ENCODE measurements at regions not wholly inside any gene's neighbourhood (a gene's known extent, or its start where the extent isn't known, plus 50 kb on each side); places are given as distances from the start of the nearest gene placed in this dataset.

DNA sequence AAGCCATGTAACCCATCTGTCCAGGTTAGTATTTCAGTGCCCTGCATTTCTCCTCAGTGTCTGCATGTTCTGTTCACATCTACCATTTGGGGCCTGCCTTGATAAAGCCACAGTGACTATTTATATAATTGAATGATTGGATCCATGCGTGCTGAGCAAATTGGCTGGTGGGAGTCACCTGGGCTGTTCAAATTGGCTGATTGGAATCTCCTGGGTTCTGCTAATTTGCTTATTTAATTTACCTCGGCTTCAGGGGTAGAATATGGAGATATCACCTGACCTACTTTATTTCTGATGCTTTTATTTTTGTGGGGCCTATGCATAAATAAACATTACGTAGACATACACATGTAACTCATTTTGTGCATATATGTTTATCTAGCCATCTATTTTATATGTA, 167.7 kb downstream of the ZNF486 start:
- 88% methylated on average over 1 of the region's 3 CpGs for whole genome bisulfite sequencing
- Histone ChIP-seq H3K9me3 (ENCODE audit: control insufficient read depth, low read length) (peaks cover 29% of the 10 kb centered on the region), H2AFZ (ENCODE audit: low read depth, low read length) (no peak overlapping the region), H3K79me1 (replicated peaks; ENCODE audit: low read length, poor library complexity, severe bottlenecking) (no peaks in the 10 kb centered on the region), H3K18ac (ENCODE audit: low read depth in 1 of 2, low read length in 2 of 2) (no peak overlapping the region), H3K14ac (ENCODE audit: low read length in 2 of 2) (no peak overlapping the region), H3K4me3 (ENCODE audit: insufficient read depth in 1 of 2, low read depth in 1 of 2, low read length in 2 of 2) (no peak overlapping the region), H3K36me3 (ENCODE audit: control insufficient read depth in 1 of 2, insufficient read depth in 2 of 2, low read depth in 1 of 2, low read length in 2 of 2) (no peaks in the 10 kb centered on the region), H2AK5ac (ENCODE audit: low read length, severe bottlenecking) (no peak overlapping the region), H4K8ac (ENCODE audit: low read length) (no peak overlapping the region), H2BK5ac (ENCODE audit: low read depth, low read length, poor library complexity, severe bottlenecking) (no peak overlapping the region), H3K4me1 (ENCODE audit: control insufficient read depth, insufficient read depth, low read depth, low read length) (no peaks in the 10 kb centered on the region), H3K27ac (ENCODE audit: low read length, poor library complexity, severe bottlenecking) (no peak overlapping the region), H2BK12ac (ENCODE audit: low read length in 2 of 2) (no peak overlapping the region), H3K9ac (ENCODE audit: low read length) (no peak overlapping the region), H3K27me3 (ENCODE audit: control insufficient read depth in 1 of 2, insufficient read depth in 1 of 2, low read length in 2 of 2) (no peaks in the 10 kb centered on the region), H3K4ac (ENCODE audit: low read depth in 1 of 2, low read length in 2 of 2) (no peak overlapping the region), H4K91ac (ENCODE audit: low read length) (no peak overlapping the region), H3K23ac (ENCODE audit: low read length in 2 of 2) (no peak overlapping the region), H3K4me2 (ENCODE audit: low read length, poor library complexity, severe bottlenecking) (no peak overlapping the region), H2BK120ac (ENCODE audit: low read depth, low read length) (no peak overlapping the region), H2BK15ac (ENCODE audit: low read depth, poor library complexity, severe bottlenecking) (no peak overlapping the region)
- DNase-seq: no peak

DNA sequence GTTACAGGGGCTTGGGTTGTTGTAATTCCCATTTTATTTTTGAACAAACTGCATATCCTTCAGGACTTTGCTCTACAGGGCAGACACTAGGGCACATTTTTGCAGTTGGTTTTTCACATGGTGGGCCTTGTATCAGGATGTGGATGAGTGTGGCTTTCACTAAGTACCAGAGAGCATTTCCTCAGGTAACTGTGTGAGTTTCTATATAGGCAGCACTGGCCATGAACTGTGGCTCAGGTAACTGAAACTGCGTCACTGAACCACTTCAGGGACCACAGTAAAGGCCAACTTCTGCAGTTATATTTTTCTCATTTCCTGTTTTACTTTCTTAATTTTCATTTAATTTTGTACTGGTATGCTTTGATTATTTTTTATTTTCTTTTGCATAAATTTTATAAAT, 166.5 kb downstream of the ZNF486 start:
- H2BK5ac ChIP-seq (ENCODE audit: low read depth, low read length, poor library complexity, severe bottlenecking): no peak overlapping the region
- H3K9me3 ChIP-seq (ENCODE audit: control insufficient read depth, low read length): peaks cover 29% of the 10 kb centered on the region
- H4K8ac ChIP-seq (ENCODE audit: low read length): no peak overlapping the region
- no peak overlapping the region for H2BK120ac ChIP-seq (ENCODE audit: low read depth, low read length)
- H2AK5ac ChIP-seq (ENCODE audit: low read length, severe bottlenecking): no peak overlapping the region
- no peak overlapping the region for H3K14ac ChIP-seq (ENCODE audit: low read length in 2 of 2)
- H3K36me3 ChIP-seq (ENCODE audit: control insufficient read depth in 1 of 2, insufficient read depth in 2 of 2, low read depth in 1 of 2, low read length in 2 of 2): no peaks in the 10 kb centered on the region
- H3K23ac ChIP-seq (ENCODE audit: low read length in 2 of 2): no peak overlapping the region
- H3K4me3 ChIP-seq (ENCODE audit: insufficient read depth in 1 of 2, low read depth in 1 of 2, low read length in 2 of 2): no peak overlapping the region
- no peak overlapping the region for H3K27ac ChIP-seq (ENCODE audit: low read length, poor library complexity, severe bottlenecking)
- no peaks in the 10 kb centered on the region for H3K4me1 ChIP-seq (ENCODE audit: control insufficient read depth, insufficient read depth, low read depth, low read length)
- no peak overlapping the region for H2BK15ac ChIP-seq (ENCODE audit: low read depth, poor library complexity, severe bottlenecking)
- no peak overlapping the region for H3K4ac ChIP-seq (ENCODE audit: low read depth in 1 of 2, low read length in 2 of 2)
- no CpG with 5 or more reads among the region's 1 CpG for WGBS
- H2BK12ac ChIP-seq (ENCODE audit: low read length in 2 of 2): no peak overlapping the region
- H3K4me2 ChIP-seq (ENCODE audit: low read length, poor library complexity, severe bottlenecking): no peak overlapping the region
- no peak overlapping the region for H3K9ac ChIP-seq (ENCODE audit: low read length)
- no peak overlapping the region for H3K18ac ChIP-seq (ENCODE audit: low read depth in 1 of 2, low read length in 2 of 2)
- DNase-seq: no peak
- no peak overlapping the region for H2AFZ ChIP-seq (ENCODE audit: low read depth, low read length)
- H3K27me3 ChIP-seq (ENCODE audit: control insufficient read depth in 1 of 2, insufficient read depth in 1 of 2, low read length in 2 of 2): no peaks in the 10 kb centered on the region
- H3K79me1 ChIP-seq (replicated peaks; ENCODE audit: low read length, poor library complexity, severe bottlenecking): no peaks in the 10 kb centered on the region
- no peak overlapping the region for H4K91ac ChIP-seq (ENCODE audit: low read length)

DNA sequence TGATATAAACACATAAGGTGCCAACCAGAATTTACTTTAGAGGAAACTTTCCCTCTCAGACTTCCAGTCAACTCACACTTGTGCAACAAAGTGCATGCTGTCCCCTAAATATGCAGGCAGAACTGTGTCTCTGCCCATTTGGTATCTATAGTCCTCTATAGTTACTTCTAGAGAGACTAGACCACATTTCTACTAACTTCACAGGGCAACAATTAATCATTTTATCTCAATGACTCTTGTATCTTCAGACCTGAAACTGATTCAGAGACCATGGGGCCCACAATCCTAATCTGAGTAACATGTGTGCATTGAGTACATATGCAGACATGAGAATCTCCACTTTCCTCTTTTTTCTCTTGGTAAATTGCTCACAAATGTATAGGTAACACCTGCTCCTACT, 158.1 kb downstream of the ZNF486 start:
- H2BK5ac ChIP-seq (ENCODE audit: low read depth, low read length, poor library complexity, severe bottlenecking): no peak overlapping the region
- no peak overlapping the region for H3K23ac ChIP-seq (ENCODE audit: low read length in 2 of 2)

DNA sequence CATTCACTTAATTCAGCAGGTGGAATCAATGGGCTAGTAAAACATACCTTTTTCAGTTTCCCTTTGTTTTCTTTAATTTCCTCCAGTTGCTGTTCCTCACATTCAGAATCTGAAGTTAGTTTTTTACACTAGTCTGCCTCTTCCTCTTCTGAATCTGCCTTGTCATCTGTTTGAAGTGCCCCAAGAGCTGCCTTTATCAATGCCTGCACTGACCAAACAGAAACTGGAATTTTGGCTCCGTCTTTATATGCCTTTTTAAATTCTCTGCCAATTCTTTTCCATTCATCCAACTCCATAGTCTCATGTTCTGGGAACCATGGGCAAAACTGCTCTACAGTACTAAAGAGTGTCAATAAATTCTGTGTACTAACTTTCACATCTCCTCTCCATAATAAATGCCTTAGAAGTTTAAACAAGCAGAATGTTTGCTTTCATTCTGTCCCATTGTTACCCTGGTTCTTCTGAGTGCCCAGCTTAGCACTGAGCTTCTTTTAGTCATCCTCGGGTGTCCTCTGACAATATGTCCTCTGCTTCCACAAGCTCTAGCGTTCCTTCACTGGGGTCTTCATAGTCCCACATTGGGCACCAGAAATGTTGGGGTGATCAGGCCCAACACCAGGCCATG, 154.2 kb downstream of the ZNF486 start:
- H2AK5ac ChIP-seq (ENCODE audit: low read length, severe bottlenecking): no peak overlapping the region
- no peaks in the 10 kb centered on the region for H3K79me1 ChIP-seq (replicated peaks; ENCODE audit: low read length, poor library complexity, severe bottlenecking)
- no peak overlapping the region for H3K4me2 ChIP-seq (ENCODE audit: low read length, poor library complexity, severe bottlenecking)
- H4K91ac ChIP-seq (ENCODE audit: low read length): no peak overlapping the region
- no peak for DNase-seq
- H4K8ac ChIP-seq (ENCODE audit: low read length): no peak overlapping the region
- no peak overlapping the region for H2BK5ac ChIP-seq (ENCODE audit: low read depth, low read length, poor library complexity, severe bottlenecking)
- H3K4me1 ChIP-seq (ENCODE audit: control insufficient read depth, insufficient read depth, low read depth, low read length): no peaks in the 10 kb centered on the region
- H3K9ac ChIP-seq (ENCODE audit: low read length): no peak overlapping the region
- peaks cover 56% of the 10 kb centered on the region for H3K9me3 ChIP-seq (ENCODE audit: control insufficient read depth, low read length)
- H3K36me3 ChIP-seq (ENCODE audit: control insufficient read depth in 1 of 2, insufficient read depth in 2 of 2, low read depth in 1 of 2, low read length in 2 of 2): no peaks in the 10 kb centered on the region
- H3K4me3 ChIP-seq (ENCODE audit: insufficient read depth in 1 of 2, low read depth in 1 of 2, low read length in 2 of 2): no peak overlapping the region
- H3K23ac ChIP-seq (ENCODE audit: low read length in 2 of 2): no peak overlapping the region
- H3K27ac ChIP-seq (ENCODE audit: low read length, poor library complexity, severe bottlenecking): no peak overlapping the region
- H2BK12ac ChIP-seq (ENCODE audit: low read length in 2 of 2): no peak overlapping the region
- no peak overlapping the region for H3K4ac ChIP-seq (ENCODE audit: low read depth in 1 of 2, low read length in 2 of 2)
- no peak overlapping the region for H3K14ac ChIP-seq (ENCODE audit: low read length in 2 of 2)
- no peak overlapping the region for H3K18ac ChIP-seq (ENCODE audit: low read depth in 1 of 2, low read length in 2 of 2)
- no peaks in the 10 kb centered on the region for H3K27me3 ChIP-seq (ENCODE audit: control insufficient read depth in 1 of 2, insufficient read depth in 1 of 2, low read length in 2 of 2)
- no peak overlapping the region for H2BK15ac ChIP-seq (ENCODE audit: low read depth, poor library complexity, severe bottlenecking)
- no peak overlapping the region for H2BK120ac ChIP-seq (ENCODE audit: low read depth, low read length)
- 71% methylated on average over 3 of the region's 3 CpGs for WGBS
- H2AFZ ChIP-seq (ENCODE audit: low read depth, low read length): no peak overlapping the region

More for the DNA sequence above, 158.1 kb downstream of the ZNF486 start:
- Histone ChIP-seq H3K4me3 (ENCODE audit: insufficient read depth in 1 of 2, low read depth in 1 of 2, low read length in 2 of 2) (no peak overlapping the region), H3K27ac (ENCODE audit: low read length, poor library complexity, severe bottlenecking) (no peak overlapping the region), H3K4ac (ENCODE audit: low read depth in 1 of 2, low read length in 2 of 2) (no peak overlapping the region), H3K4me1 (ENCODE audit: control insufficient read depth, insufficient read depth, low read depth, low read length) (no peaks in the 10 kb centered on the region), H4K8ac (ENCODE audit: low read length) (no peak overlapping the region), H3K9ac (ENCODE audit: low read length) (no peak overlapping the region), H3K27me3 (ENCODE audit: control insufficient read depth in 1 of 2, insufficient read depth in 1 of 2, low read length in 2 of 2) (no peaks in the 10 kb centered on the region), H3K9me3 (ENCODE audit: control insufficient read depth, low read length) (peaks cover 67% of the 10 kb centered on the region), H3K79me1 (replicated peaks; ENCODE audit: low read length, poor library complexity, severe bottlenecking) (no peaks in the 10 kb centered on the region), H2BK12ac (ENCODE audit: low read length in 2 of 2) (no peak overlapping the region), H4K91ac (ENCODE audit: low read length) (no peak overlapping the region), H3K14ac (ENCODE audit: low read length in 2 of 2) (no peak overlapping the region), H2AK5ac (ENCODE audit: low read length, severe bottlenecking) (no peak overlapping the region), H2AFZ (ENCODE audit: low read depth, low read length) (no peak overlapping the region), H3K18ac (ENCODE audit: low read depth in 1 of 2, low read length in 2 of 2) (no peak overlapping the region), H3K4me2 (ENCODE audit: low read length, poor library complexity, severe bottlenecking) (no peak overlapping the region), H3K36me3 (ENCODE audit: control insufficient read depth in 1 of 2, insufficient read depth in 2 of 2, low read depth in 1 of 2, low read length in 2 of 2) (no peaks in the 10 kb centered on the region), H2BK15ac (ENCODE audit: low read depth, poor library complexity, severe bottlenecking) (no peak overlapping the region), H2BK120ac (ENCODE audit: low read depth, low read length) (no peak overlapping the region)
- DNase-seq: no peak
